ENCODE measurements at regions not wholly inside any gene's neighbourhood (a gene's known extent, or its start where the extent isn't known, plus 50 kb on each side); places are given as distances from the start of the nearest gene placed in this dataset.

GRCh38 chr3:6806991-6807390, 53.9 kb upstream of the GRM7 start:
- TF ChIP-seq EZH2phosphoT487 (IDR thresholded peaks at IDR 0.05; ENCODE audit: low read length) (no peak), CTCF (IDR thresholded peaks at IDR 0.05; ENCODE audit: low read length) (no peak)
